GM18858 (cell line): ENCODE measurements at regions not wholly inside any gene's neighbourhood (a gene's known extent, or its start where the extent isn't known, plus 50 kb on each side); places are given as distances from the start of the nearest gene placed in this dataset.
"Not testable (repeated sequence)": the region's sequence is repeated elsewhere in the genome, so short reads cannot be mapped to it uniquely, and the experiment has no call there.

Experiments
- ATAC-seq: cut with Tn5 transposase; IDR thresholded peaks from one replicate; pipeline ENCODE4 v1.9.1; 2021; ENCODE audit not compliant: unreplicated experiment

DNA sequence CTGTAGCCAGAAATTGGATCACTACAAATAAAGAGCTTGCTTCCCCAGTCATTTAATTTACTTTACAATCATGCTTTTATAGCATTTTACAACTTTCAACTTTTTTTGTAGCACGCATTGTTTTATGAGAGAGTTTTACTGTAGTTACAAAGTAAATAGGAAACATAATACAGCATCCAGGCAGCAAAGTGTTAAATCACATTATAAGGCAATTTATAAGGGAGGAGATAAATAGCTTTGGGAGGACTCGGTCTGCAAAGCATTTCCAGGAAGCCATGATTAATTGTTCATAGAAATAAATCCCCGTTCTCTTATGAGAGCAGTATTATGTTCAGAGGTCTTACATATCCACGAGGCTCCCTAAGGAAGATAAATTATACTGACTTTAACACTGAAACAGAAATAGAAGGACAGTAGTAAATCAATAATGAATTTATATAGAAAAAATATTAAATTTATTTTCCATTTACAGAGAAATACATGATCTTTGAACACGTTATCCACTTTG, 792.6 kb upstream of the RAG2 start:
- no peak for ATAC-seq

DNA sequence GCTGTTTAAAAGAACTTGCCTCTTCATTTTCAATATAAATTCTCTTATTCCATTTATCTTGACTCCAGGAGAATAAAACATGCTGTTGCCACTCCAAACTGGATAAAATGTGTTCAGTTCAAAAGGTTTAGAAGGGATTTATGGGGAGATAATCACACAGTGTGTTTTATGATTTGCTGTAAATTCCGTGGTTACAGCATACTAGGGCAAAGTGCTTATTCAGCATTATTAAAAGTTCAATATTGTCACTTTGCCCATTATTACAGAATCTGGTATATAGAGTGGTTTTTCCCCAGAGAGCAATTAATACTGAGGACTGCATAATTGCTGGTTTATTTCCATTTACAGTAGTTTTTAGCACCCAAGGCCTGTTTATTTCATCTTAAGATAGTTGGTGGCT, 780.9 kb upstream of the RAG2 start:
- ATAC-seq: no peak

DNA sequence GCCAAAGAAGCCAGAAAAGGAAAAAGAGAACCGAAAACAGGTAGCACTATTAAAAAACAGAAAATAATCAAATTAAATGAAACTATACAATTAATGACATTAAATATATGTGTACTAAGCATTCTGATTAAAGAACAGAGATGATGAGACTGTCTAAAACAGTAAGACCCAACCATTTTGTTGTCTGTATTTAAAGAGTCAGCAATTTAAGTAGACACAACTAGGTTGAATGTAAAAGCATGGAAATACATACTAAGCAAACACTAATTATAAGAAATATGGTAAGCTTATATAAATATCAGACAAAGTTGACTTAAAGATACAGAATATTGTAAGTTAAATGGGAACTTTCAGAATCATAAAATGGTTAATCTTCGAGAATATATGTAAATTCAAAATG, 774.6 kb upstream of the RAG2 start:
- ATAC-seq: no peak

GRCh38 chr11:37371346-37371970, 773.4 kb upstream of the RAG2 start:
- no peak for ATAC-seq

DNA sequence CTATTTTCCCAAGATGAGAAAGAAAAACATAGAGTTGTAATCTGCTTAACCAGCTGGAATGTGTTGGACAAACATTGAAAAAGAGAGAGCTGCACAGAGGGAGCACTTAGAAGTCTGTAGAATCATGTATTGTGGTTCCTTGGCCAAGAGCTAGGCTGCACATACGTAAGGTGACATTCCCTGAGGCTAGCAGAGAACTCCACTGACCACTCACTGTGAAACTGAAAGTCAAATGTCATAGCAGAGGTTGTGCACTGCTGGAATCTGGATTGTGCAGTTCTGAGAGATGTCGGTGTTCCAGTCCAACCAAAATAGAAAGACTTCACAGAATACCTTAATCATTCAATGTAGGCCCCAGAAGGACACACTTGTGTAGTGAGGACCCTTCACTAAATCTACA, 772.8 kb upstream of the RAG2 start:
- ATAC-seq: no peak

DNA sequence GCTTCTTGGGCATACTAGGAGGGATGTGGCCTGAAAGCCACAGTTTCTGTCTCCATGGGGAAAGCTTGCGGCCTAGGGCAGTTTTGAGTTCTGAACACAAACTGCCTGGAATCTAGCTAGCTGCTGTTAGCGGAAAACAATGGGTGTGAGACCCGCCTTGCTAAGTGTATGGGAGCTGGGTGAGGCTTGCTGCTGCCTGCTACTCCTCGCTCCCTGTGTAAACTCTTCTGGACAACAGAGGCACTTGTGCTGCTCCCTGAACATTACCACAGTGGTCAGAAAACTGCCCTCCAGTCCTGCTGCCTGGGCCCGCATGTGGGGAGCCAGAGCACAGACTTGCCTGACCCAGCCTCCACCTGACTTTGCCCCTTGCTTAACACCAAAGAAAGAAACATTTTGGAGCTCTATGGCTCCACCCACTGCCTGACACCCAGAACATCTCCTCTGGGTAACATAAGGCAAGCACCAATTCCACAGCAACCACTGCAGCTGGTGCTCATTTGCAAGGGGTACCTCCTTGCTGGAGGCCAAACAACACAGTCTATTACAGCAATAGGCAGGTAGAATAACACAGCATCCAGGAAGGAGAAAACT, 766.3 kb upstream of the RAG2 start:
- ATAC-seq: no peak

DNA sequence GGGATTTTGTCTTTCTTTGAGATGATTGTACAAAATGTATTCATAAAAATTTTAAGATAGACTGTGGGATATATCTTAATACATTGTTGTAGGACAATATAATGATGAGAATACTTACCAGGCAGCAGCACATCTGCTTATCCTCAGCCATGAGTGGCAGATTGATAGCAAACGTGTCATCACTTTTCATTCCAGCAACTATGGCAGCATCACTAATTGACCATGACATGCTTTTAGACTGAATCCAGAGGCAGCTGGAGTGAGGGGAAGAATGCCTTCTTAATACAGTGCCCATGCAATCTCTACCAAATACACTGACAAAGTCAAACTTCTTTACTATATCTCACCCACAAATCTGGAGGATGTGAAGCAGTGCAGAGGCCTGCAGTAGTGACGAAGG, 755.2 kb upstream of the RAG2 start:
- ATAC-seq: no peak

GRCh38 chr11:37352485-37352884, 754.4 kb upstream of the RAG2 start:
- ATAC-seq: no peak

DNA sequence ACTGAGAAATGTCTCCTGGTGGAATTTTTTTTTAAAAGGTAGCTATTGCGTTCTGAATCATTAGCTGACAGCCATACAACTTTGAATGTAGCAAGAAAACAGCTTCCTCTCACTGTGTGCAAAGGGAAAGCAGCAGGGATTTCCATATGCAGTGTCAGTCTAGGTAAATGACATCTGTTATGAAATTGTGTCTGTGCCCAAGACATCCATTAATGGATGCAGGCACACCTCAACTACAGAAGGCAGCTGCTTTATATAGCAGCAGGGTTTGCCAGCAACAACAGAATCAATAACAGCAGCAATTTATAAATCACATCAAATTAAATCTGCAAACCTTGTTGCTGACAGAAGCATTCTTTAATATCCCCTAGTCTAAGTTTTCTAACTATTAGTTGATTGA, 745.3 kb upstream of the RAG2 start:
- no peak for ATAC-seq

GRCh38 chr11:37336401-37336800, 738.4 kb upstream of the RAG2 start:
- ATAC-seq: no peak

GRCh38 chr11:37333345-37333744, 735.3 kb upstream of the RAG2 start:
- no peak for ATAC-seq

GRCh38 chr11:37323843-37324242, 725.8 kb upstream of the RAG2 start:
- ATAC-seq: no peak

- no peak for ATAC-seq
Measured at GRCh38 chr11:37322333-37323194, 724.5 kb upstream of the RAG2 start.

DNA sequence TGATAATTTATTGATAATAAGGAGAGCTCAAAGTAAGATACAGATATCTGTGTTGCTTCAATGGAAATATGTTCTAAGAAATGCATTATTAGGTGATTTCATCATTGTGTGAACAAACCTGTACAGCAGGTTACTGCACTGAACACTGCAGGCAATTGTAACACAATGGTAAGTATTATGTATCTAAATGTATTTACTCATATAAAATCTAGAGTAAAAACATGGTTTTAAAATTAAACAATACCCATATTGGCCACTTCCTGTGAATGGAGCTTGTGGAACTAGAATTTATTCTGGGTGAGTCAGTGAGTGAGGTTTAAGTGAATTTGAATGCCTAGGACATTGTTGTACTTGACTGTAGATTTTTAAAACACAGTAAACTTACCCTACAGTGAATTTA, 722.9 kb upstream of the RAG2 start:
- ATAC-seq: no peak

- ATAC-seq: no peak
Measured at GRCh38 chr11:37317803-37318202, 719.8 kb upstream of the RAG2 start.

GRCh38 chr11:37313266-37313665, 715.2 kb upstream of the RAG2 start:
- no peak for ATAC-seq

GRCh38 chr11:37306563-37306962, 708.5 kb upstream of the RAG2 start:
- ATAC-seq: no peak

DNA sequence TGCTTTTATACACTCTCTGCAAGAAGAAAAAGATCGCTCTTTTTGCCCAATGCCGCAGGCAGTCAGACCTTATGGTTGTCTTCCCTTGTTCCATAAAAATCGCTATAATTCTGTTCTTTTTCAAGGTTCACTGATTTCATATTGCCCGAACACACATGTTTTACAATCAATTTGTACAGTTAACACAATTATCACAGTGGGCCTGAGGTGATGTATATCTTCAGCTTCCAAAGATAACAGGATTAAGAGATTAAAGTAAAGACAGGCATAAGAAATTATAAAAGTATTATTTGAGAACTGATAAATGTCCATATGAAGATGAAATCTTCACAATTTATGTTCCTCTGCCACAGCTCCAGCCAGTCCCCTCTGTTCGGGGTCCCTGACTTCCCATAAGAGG, 703.4 kb upstream of the RAG2 start:
- not testable (repeated sequence) for ATAC-seq

GRCh38 chr11:37298173-37298572, 700.1 kb upstream of the RAG2 start:
- ATAC-seq: no peak

- no peak for ATAC-seq
Measured at GRCh38 chr11:37286890-37287289, 688.9 kb upstream of the RAG2 start.

DNA sequence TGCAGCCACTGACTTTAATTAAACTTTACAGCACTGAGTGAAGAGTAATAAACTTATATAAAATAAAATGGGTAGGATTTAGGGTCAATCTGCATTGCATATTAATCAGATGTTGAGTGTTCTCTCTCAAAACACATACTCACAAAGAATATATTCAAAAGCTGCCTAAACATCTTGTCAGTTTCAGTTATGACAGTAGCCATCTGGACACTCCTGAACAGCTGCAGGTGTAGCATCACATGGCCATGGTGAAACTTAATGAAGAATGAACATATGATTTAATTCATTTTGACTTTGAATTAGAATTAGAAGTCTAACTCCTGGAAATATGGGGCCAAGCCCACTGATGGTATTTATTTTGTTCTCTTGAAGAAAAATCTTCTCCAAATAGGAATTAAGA, 684.3 kb upstream of the RAG2 start:
- no peak for ATAC-seq

DNA sequence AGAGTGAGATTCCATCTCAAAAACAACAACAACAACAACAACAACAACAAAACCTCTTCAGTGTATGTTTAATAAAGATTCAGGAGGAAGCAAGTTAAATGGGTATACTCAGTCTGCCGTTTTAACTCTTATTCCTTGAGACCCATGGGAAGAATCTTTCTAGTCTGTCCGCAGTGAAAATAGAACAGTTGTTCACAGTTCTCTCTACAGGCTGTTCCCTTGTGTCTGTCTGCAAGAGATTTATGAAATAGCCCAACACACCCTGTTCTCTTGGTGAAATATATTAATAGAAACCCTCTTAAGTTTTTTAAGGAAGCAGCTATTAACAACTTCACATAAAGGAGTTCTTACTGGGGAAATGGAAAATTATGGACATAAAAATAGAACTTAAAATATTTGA, 682.2 kb upstream of the RAG2 start:
- ATAC-seq: no peak
